CD1c-positive myeloid dendritic cell (primary cell): ENCODE measurements at regions not wholly inside any gene's neighbourhood (a gene's known extent, or its start where the extent isn't known, plus 50 kb on each side); places are given as distances from the start of the nearest gene placed in this dataset.
A peak's percentile ranks its signal among the peaks of the same experiment; 100 is the strongest.

ENCODE experiments used
- DNase-seq: peaks from one replicate; pipeline ENCODE4 v3.0.0-alpha.2; 2016; ENCODE audit errors: extremely low spot score

GRCh38 chr14:98114122-98114895, 1157.7 kb downstream of the BCL11B start:
- DNase-seq: no peak

- no peak for DNase-seq
Observed at GRCh38 chr14:98114946-98115345, 1157.1 kb downstream of the BCL11B start.

GRCh38 chr14:98118749-98119148, 1153.2 kb downstream of the BCL11B start:
- no peak for DNase-seq

GRCh38 chr14:98119739-98120138, 1152.3 kb downstream of the BCL11B start:
- DNase-seq: no peak

GRCh38 chr14:98120831-98121464, 1151.0 kb downstream of the BCL11B start:
- DNase-seq: no peak

GRCh38 chr14:98122527-98122926, 1149.5 kb downstream of the BCL11B start:
- DNase-seq: no peak

- DNase-seq: no peak
Observed at GRCh38 chr14:98130691-98131090, 1141.3 kb downstream of the BCL11B start.

- no peak for DNase-seq
Observed at GRCh38 chr14:98131406-98131805, 1140.6 kb downstream of the BCL11B start.

GRCh38 chr14:98133806-98134205, 1138.2 kb downstream of the BCL11B start:
- DNase-seq: no peak

GRCh38 chr14:98136012-98136789, 1135.8 kb downstream of the BCL11B start:
- no peak for DNase-seq

- no peak for DNase-seq
Observed at GRCh38 chr14:98137131-98138025, 1134.6 kb downstream of the BCL11B start.

GRCh38 chr14:98138666-98139065, 1133.3 kb downstream of the BCL11B start:
- DNase-seq: peak; percentile 57

- DNase-seq: no peak
Observed at GRCh38 chr14:98140862-98141530, 1131.0 kb downstream of the BCL11B start.

GRCh38 chr14:98143566-98143965, 1128.4 kb downstream of the BCL11B start:
- DNase-seq: no peak

GRCh38 chr14:98144964-98145363, 1127.0 kb downstream of the BCL11B start:
- DNase-seq: no peak

GRCh38 chr14:98146416-98146815, 1125.6 kb downstream of the BCL11B start:
- no peak for DNase-seq

GRCh38 chr14:98154254-98154653, 1117.7 kb downstream of the BCL11B start:
- no peak for DNase-seq

GRCh38 chr14:98156411-98156810, 1115.6 kb downstream of the BCL11B start:
- no peak for DNase-seq

GRCh38 chr14:98160901-98161300, 1111.1 kb downstream of the BCL11B start:
- no peak for DNase-seq

GRCh38 chr14:98161356-98161755, 1110.6 kb downstream of the BCL11B start:
- DNase-seq: no peak
